ENCODE measurements at regions not wholly inside any gene's neighbourhood (a gene's known extent, or its start where the extent isn't known, plus 50 kb on each side); places are given as distances from the start of the nearest gene placed in this dataset.
A peak's percentile ranks its signal among the peaks of the same experiment; 100 is the strongest.

- H3K36me3 ChIP-seq (ENCODE audit: control insufficient read depth in 4 of 4, insufficient read depth in 3 of 4, low read depth in 1 of 4, low read length in 3 of 4): no peaks in the 10 kb centered on the region
- TF ChIP-seq ATF3 (IDR thresholded peaks at IDR 0.05) (no peak), TAF1 (conservative IDR thresholded peaks at IDR 0.05) (no peak), HNF4G (IDR thresholded peaks at IDR 0.05) (no peak), GABPA (IDR thresholded peaks at IDR 0.05 in 1 of 2, conservative IDR thresholded peaks at IDR 0.05 in 1 of 2) (no peak)
- no peak overlapping the region for H3K9ac ChIP-seq (ENCODE audit: low read depth in 1 of 2, low read length in 2 of 2)
- no peak for DNase-seq (ENCODE audit: low spot score)
- H3K27me3 ChIP-seq (ENCODE audit: control insufficient read depth in 4 of 4, insufficient read depth in 4 of 4, low read length in 3 of 4): no peaks in the 10 kb centered on the region
- peaks cover 3 to 12% (median 10%) of the 10 kb centered on the region in 4 donors for H3K4me1 ChIP-seq (ENCODE audit: control insufficient read depth in 4 of 4, insufficient read depth in 4 of 4, low read length in 3 of 4)
- 95% methylated on average over 22 of the region's 22 CpGs for WGBS
- no peak overlapping the region for H3K27ac ChIP-seq (ENCODE audit: low read depth in 1 of 2, low read length in 2 of 2)
- H3K4me3 ChIP-seq (ENCODE audit: low read depth in 1 of 3, low read length in 3 of 3): no peak overlapping the region
- no peaks in the 10 kb centered on the region for H3K9me3 ChIP-seq (ENCODE audit: control insufficient read depth in 4 of 4, low read length in 3 of 4)
Observed at GRCh38 chr14:103195828-103196615, 72.8 kb downstream of the TNFAIP2 start.

GRCh38 chr14:103196716-103197115 is 73.5 kb downstream of the TNFAIP2 start:
- DNase-seq (ENCODE audit: low spot score): no peak
- H3K4me3 ChIP-seq (ENCODE audit: low read depth in 1 of 3, low read length in 3 of 3): no peak overlapping the region
- no peak overlapping the region for H3K27ac ChIP-seq (ENCODE audit: low read depth in 1 of 2, low read length in 2 of 2)
- H3K9ac ChIP-seq (ENCODE audit: low read depth in 1 of 2, low read length in 2 of 2): no peak overlapping the region
- 95% methylated on average over 11 of the region's 11 CpGs for WGBS
- TF ChIP-seq CTCF (IDR thresholded peaks at IDR 0.05; ENCODE audit: low read depth, low read length, missing input control): no peak
- TF ChIP-seq ATF3 (IDR thresholded peaks at IDR 0.05): no peak
- no peak for TF ChIP-seq SP1 (IDR thresholded peaks at IDR 0.05)
- TF ChIP-seq JUND (IDR thresholded peaks at IDR 0.05): no peak
- TF ChIP-seq YY1 (IDR thresholded peaks at IDR 0.05): no peak
- no peak for TF ChIP-seq NR2F2 (IDR thresholded peaks at IDR 0.05)
- TF ChIP-seq HNF4A (conservative IDR thresholded peaks at IDR 0.05): no peak
- no peak for TF ChIP-seq FOXA2 (IDR thresholded peaks at IDR 0.05)
- TF ChIP-seq GABPA (IDR thresholded peaks at IDR 0.05 in 1 of 2, conservative IDR thresholded peaks at IDR 0.05 in 1 of 2): no peak
- TF ChIP-seq HNF4G (IDR thresholded peaks at IDR 0.05): no peak
- no peak for TF ChIP-seq TAF1 (conservative IDR thresholded peaks at IDR 0.05)
- H3K36me3 ChIP-seq (ENCODE audit: control insufficient read depth in 4 of 4, insufficient read depth in 3 of 4, low read depth in 1 of 4, low read length in 3 of 4): no peaks in the 10 kb centered on the region
- no peaks in the 10 kb centered on the region for H3K9me3 ChIP-seq (ENCODE audit: control insufficient read depth in 4 of 4, low read length in 3 of 4)
- no peaks in the 10 kb centered on the region for H3K27me3 ChIP-seq (ENCODE audit: control insufficient read depth in 4 of 4, insufficient read depth in 4 of 4, low read length in 3 of 4)
- H3K4me1 ChIP-seq (ENCODE audit: control insufficient read depth in 4 of 4, insufficient read depth in 4 of 4, low read length in 3 of 4): peaks cover 3 to 12% (median 10%) of the 10 kb centered on the region in 4 donors

GRCh38 chr14:103198131-103199105 is 75.2 kb downstream of the TNFAIP2 start:
- Histone ChIP-seq H3K9me3 (ENCODE audit: control insufficient read depth in 4 of 4, low read length in 3 of 4) (no peaks in the 10 kb centered on the region), H3K9ac (ENCODE audit: low read depth in 1 of 2, low read length in 2 of 2) (peak overlapping the region in 1 of 2 donors; percentile 80), H3K4me3 (ENCODE audit: low read depth in 1 of 3, low read length in 3 of 3) (no peak overlapping the region), H3K4me1 (ENCODE audit: control insufficient read depth in 4 of 4, insufficient read depth in 4 of 4, low read length in 3 of 4) (peaks cover 3 to 12% (median 10%) of the 10 kb centered on the region in 4 donors), H3K27ac (ENCODE audit: low read depth in 1 of 2, low read length in 2 of 2) (peak overlapping the region; percentile 86 to 97), H3K36me3 (ENCODE audit: control insufficient read depth in 4 of 4, insufficient read depth in 3 of 4, low read depth in 1 of 4, low read length in 3 of 4) (no peaks in the 10 kb centered on the region), H3K27me3 (ENCODE audit: control insufficient read depth in 4 of 4, insufficient read depth in 4 of 4, low read length in 3 of 4) (no peaks in the 10 kb centered on the region)
- DNase-seq (ENCODE audit: low spot score): no peak
- 50% methylated on average over 14 of the region's 14 CpGs for whole genome bisulfite sequencing
- TF ChIP-seq REST (IDR thresholded peaks at IDR 0.05) (peak; percentile 66), JUND (IDR thresholded peaks at IDR 0.05) (peak; percentile 98 to 99), NR2F2 (IDR thresholded peaks at IDR 0.05) (no peak), HNF4G (IDR thresholded peaks at IDR 0.05) (no peak), TAF1 (conservative IDR thresholded peaks at IDR 0.05) (no peak), RAD21 (IDR thresholded peaks at IDR 0.05) (peak; percentile 42 to 46), FOXA1 (IDR thresholded peaks at IDR 0.05) (peak; percentile 15), CTCF (IDR thresholded peaks at IDR 0.05; ENCODE audit: low read depth, low read length, missing input control) (no peak), EGR1 (IDR thresholded peaks at IDR 0.05; ENCODE audit: low read depth in 2 of 2) (no peak), GABPA (IDR thresholded peaks at IDR 0.05 in 1 of 2, conservative IDR thresholded peaks at IDR 0.05 in 1 of 2) (no peak), FOXA2 (IDR thresholded peaks at IDR 0.05) (peak; percentile 35)

Measured in liver (tissue), 8 donors.